Stomach smooth muscle (tissue), 2 donors: ENCODE measurements at regions not wholly inside any gene's neighbourhood (a gene's known extent, or its start where the extent isn't known, plus 50 kb on each side); places are given as distances from the start of the nearest gene placed in this dataset.

Source experiments
- H3K27ac ChIP-seq: one replicate; pipeline ENCODE4 v1.7.0; 2013; ENCODE audit warnings: mild to moderate bottlenecking, low read length, inconsistent platforms
- H3K27me3 ChIP-seq, 2 donors: one replicate each; pipeline ENCODE4 v1.7.0; 2013; ENCODE audit warnings: low read length in 2 of 2; ENCODE audit not compliant: insufficient read depth in 2 of 2, control insufficient read depth in 1 of 2
- H3K36me3 ChIP-seq, 2 donors: one replicate each; pipeline ENCODE4 v1.7.0; 2013; ENCODE audit warnings: low read length in 2 of 2; ENCODE audit not compliant: control insufficient read depth in 2 of 2, insufficient read depth in 2 of 2
- H3K4me1 ChIP-seq: one replicate; pipeline ENCODE4 v1.7.0; 2013; ENCODE audit warnings: low read length; ENCODE audit not compliant: control insufficient read depth, insufficient read depth
- H3K4me3 ChIP-seq, 2 donors: one replicate each; pipeline ENCODE4 v1.7.0; 2013; ENCODE audit warnings: low read length in 2 of 2
- H3K9ac ChIP-seq, 2 donors: one replicate each; pipeline ENCODE4 v1.7.0; 2013; ENCODE audit warnings: low read length in 2 of 2, mild to moderate bottlenecking in 1 of 2
- H3K9me3 ChIP-seq, 2 donors: one replicate each; pipeline ENCODE4 v1.7.0; 2013; ENCODE audit warnings: low read length in 2 of 2; ENCODE audit not compliant: control insufficient read depth in 2 of 2
- donor health status: healthy.
- donor health status: Pancreatic carcinoma.

- no peaks in the 10 kb centered on the region for H3K36me3 ChIP-seq
- no peak overlapping the region for H3K27ac ChIP-seq
- H3K4me3 ChIP-seq = no peak overlapping the region
Observed at GRCh38 chr5:39825301-39825700, 400.5 kb upstream of the DAB2 start.

DNA sequence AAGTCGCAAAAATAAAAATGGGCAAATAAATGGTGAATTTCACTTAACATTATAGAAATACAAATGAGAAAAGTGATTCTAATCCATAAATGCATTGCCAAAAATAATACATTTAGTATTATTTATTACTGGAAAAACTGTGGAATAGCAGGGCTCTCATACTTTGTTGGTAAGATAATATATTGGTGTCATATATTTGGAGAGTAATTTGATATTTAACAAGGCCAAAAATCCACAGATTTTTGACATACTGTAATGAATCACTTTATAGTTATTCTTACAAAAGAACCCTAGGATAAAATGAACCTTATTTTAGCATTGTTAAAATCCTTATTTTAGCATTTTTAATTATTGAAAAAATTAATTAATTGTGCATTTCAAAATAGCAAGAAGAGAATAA lies 397.2 kb upstream of the DAB2 start:
- H3K27ac ChIP-seq = no peak overlapping the region
- no peaks in the 10 kb centered on the region for H3K36me3 ChIP-seq
- H3K27me3 ChIP-seq = no peaks in the 10 kb centered on the region
- H3K4me1 ChIP-seq = no peaks in the 10 kb centered on the region
- H3K4me3 ChIP-seq = no peak overlapping the region
- no peaks in the 10 kb centered on the region for H3K9me3 ChIP-seq
- no peak overlapping the region for H3K9ac ChIP-seq

More at GRCh38 chr5:39825301-39825700, 400.5 kb upstream of the DAB2 start:
- H3K27me3 ChIP-seq = no peaks in the 10 kb centered on the region
- no peaks in the 10 kb centered on the region for H3K4me1 ChIP-seq
- H3K9me3 ChIP-seq = no peaks in the 10 kb centered on the region
- no peak overlapping the region for H3K9ac ChIP-seq

DNA sequence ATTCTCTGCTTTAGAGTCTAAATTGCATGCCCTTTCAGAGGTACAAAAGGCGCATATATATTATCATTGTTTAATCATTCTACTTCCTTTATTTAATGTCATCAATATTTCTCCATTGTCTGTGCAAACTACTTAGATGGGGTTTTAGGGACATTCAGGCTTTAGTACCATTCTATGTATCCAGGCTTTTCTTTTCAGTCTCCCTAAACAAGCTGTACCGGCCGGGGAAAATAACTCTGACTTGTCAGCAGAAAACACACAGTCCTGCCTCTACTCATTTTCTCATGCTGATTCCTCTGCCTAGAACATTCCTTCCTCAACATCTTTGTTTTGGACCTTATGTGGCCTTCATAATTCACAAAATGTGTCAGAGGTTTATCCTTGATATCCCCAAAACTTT lies 392.1 kb upstream of the DAB2 start:
- H3K27me3 ChIP-seq = no peaks in the 10 kb centered on the region
- H3K9ac ChIP-seq = no peak overlapping the region
- no peak overlapping the region for H3K4me3 ChIP-seq
- H3K27ac ChIP-seq = no peak overlapping the region
- H3K36me3 ChIP-seq = no peaks in the 10 kb centered on the region
- no peaks in the 10 kb centered on the region for H3K9me3 ChIP-seq
- H3K4me1 ChIP-seq = no peaks in the 10 kb centered on the region

- Histone ChIP-seq H3K36me3 (no peaks in the 10 kb centered on the region), H3K4me1 (no peaks in the 10 kb centered on the region), H3K27me3 (no peaks in the 10 kb centered on the region), H3K9me3 (no peaks in the 10 kb centered on the region), H3K4me3 (no peak overlapping the region), H3K9ac (no peak overlapping the region), H3K27ac (no peak overlapping the region)
Observed at GRCh38 chr5:39816156-39816845, 391.5 kb upstream of the DAB2 start.

GRCh38 chr5:39815711-39816110 lies 390.9 kb upstream of the DAB2 start:
- no peak overlapping the region for H3K27ac ChIP-seq

GRCh38 chr5:39811381-39811780 lies 386.6 kb upstream of the DAB2 start:
- Histone ChIP-seq H3K9me3 (no peaks in the 10 kb centered on the region), H3K36me3 (no peaks in the 10 kb centered on the region), H3K4me3 (no peak overlapping the region), H3K27ac (no peak overlapping the region), H3K4me1 (no peaks in the 10 kb centered on the region), H3K27me3 (no peaks in the 10 kb centered on the region), H3K9ac (no peak overlapping the region)

More at GRCh38 chr5:39815711-39816110, 390.9 kb upstream of the DAB2 start:
- no peaks in the 10 kb centered on the region for H3K9me3 ChIP-seq
- no peak overlapping the region for H3K9ac ChIP-seq
- no peaks in the 10 kb centered on the region for H3K36me3 ChIP-seq
- H3K4me3 ChIP-seq = no peak overlapping the region
- H3K4me1 ChIP-seq = no peaks in the 10 kb centered on the region
- no peaks in the 10 kb centered on the region for H3K27me3 ChIP-seq

DNA sequence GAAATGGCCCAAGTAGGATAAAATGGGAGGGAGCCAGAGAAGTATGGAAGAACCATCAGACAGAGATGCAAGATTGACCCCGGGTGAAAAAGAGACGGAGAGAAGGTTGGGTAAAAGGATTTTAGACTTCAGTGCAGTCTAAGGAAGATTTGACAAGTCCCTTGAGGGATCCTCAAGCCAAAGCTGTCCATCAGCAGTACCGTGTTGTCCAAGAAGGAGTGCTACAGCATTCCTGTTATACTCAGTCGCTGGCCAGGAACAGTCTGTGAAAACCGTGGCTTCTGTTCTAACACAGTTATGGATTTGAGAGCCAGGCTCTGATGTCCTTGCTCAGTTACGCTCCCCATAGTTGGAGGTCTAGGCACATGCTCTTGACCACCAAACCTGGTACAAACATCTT lies 383.9 kb upstream of the DAB2 start:
- Histone ChIP-seq H3K9me3 (no peaks in the 10 kb centered on the region), H3K4me3 (no peak overlapping the region), H3K27me3 (no peaks in the 10 kb centered on the region), H3K9ac (no peak overlapping the region), H3K27ac (no peak overlapping the region), H3K36me3 (no peaks in the 10 kb centered on the region), H3K4me1 (no peaks in the 10 kb centered on the region)

- H3K4me3 ChIP-seq = no peak overlapping the region
- no peak overlapping the region for H3K9ac ChIP-seq
- no peaks in the 10 kb centered on the region for H3K4me1 ChIP-seq
Observed at GRCh38 chr5:39801306-39801705, 376.5 kb upstream of the DAB2 start.

DNA sequence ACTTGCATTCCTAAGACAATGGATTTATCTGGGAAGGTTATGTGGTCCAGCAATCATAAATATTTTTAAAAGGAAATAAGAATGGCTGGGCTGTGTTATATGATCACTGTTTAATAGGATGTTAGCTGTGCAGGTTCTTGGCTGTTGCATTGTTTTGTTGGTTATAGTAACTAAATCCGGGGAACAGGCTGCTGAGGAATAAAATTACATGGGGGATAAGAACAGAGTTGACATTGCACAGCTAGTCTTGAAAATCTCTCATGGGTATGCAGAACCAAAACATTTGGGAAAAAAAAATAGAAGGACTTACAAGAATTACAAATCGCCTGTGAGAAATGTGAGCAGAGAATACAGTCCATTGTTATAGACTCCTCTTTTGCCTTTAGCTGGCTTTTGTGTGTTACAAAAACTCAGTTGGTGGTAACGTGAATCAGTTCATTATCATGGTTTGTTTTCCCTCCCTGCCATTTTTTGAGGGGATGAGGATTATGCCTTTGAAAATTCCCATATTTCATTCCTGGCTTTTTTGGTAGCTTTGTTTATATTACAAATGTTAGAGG lies 375.3 kb upstream of the DAB2 start:
- no peak overlapping the region for H3K27ac ChIP-seq
- no peaks in the 10 kb centered on the region for H3K36me3 ChIP-seq
- no peak overlapping the region for H3K9ac ChIP-seq
- H3K4me3 ChIP-seq = no peak overlapping the region
- H3K9me3 ChIP-seq = no peaks in the 10 kb centered on the region
- H3K4me1 ChIP-seq = no peaks in the 10 kb centered on the region
- no peaks in the 10 kb centered on the region for H3K27me3 ChIP-seq

More at GRCh38 chr5:39801306-39801705, 376.5 kb upstream of the DAB2 start:
- no peaks in the 10 kb centered on the region for H3K36me3 ChIP-seq
- no peak overlapping the region for H3K27ac ChIP-seq
- H3K9me3 ChIP-seq = no peaks in the 10 kb centered on the region
- H3K27me3 ChIP-seq = no peaks in the 10 kb centered on the region

DNA sequence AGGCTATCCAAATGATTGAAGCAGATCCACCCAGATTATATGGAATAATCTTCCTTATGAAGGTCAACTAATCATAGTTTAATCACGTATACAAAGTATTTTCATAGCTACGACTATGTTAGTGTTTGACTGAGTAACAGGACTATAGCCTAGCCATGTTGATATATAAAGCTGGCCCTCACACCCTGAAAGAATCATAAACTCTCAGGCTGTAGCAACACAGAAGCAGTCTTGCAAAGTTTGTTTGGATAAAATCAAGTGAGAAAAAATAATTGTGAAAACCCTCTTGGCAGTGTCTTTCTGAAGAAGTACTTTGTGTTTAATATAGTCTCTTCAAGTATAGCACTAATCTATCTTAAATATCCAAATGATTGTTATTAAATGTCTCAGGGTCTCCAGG lies 374.5 kb upstream of the DAB2 start:
- Histone ChIP-seq H3K9me3 (no peaks in the 10 kb centered on the region), H3K9ac (no peak overlapping the region), H3K36me3 (no peaks in the 10 kb centered on the region), H3K4me1 (peaks cover 6% of the 10 kb centered on the region), H3K4me3 (no peak overlapping the region), H3K27me3 (no peaks in the 10 kb centered on the region), H3K27ac (no peak overlapping the region)

- no peak overlapping the region for H3K9ac ChIP-seq
- no peaks in the 10 kb centered on the region for H3K9me3 ChIP-seq
- H3K27me3 ChIP-seq = no peaks in the 10 kb centered on the region
- peaks cover 6% of the 10 kb centered on the region for H3K4me1 ChIP-seq
- no peak overlapping the region for H3K4me3 ChIP-seq
- H3K27ac ChIP-seq = no peak overlapping the region
- H3K36me3 ChIP-seq = no peaks in the 10 kb centered on the region
Observed at GRCh38 chr5:39794513-39795210, 369.9 kb upstream of the DAB2 start.
